LNCAP (cell line): ENCODE measurements at regions not wholly inside any gene's neighbourhood (a gene's known extent, or its start where the extent isn't known, plus 50 kb on each side); places are given as distances from the start of the nearest gene placed in this dataset.

Experiments
- TF ChIP-seq, protein P1 (sequence below): fragments of 450-650 bp; IDR thresholded peaks from 2 replicates; pipeline ENCODE4 v1.5.1; 2017; ENCODE audit warnings: mild to moderate bottlenecking

DNA sequence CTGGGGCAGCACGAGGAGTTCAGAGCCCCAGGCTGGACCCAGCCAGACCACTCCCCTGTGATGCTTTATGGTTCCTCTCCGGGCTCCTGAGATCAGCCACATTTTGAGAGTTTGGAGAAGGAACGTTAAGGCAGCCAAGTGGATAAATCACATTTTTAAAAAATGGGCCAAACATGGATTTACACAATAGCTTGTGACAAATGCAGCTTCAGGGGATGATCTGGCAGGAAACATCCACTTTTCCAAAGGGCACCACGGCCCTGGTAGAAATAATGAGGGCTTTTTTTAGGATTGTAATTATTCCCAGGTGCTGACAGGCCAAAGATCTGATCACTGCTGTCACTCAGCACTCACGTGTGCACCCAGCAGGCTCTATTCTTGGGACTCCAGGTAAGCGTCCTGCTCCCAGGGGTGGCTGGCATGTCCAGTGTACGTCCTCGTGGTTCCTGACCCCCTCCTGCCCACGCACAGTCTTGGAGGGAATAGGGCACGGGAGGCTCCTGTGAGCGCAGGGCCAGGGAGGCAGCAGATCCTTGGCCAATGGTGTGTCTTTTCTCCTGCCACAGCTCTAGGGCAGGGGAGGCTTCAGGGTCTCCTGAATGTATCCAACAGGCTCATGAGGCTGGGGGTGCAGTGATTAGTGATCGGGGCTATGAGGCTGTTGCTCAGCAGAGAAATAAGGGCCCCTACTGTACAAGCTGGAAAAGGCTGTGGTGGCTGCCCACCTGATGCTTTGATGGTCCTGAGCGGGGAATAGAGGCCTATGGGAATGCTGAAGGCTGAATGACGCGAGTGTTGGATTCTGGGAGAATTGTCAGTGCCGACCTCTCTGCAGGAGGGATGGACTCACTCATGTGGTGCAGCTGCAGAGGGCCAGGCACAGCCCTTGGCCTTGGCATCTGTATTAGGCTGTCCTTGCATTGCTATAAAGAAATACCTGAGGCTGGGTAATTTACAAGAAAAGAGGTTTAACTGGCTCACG lies 415.7 kb downstream of the PTPRU start:
- TF ChIP-seq, protein P1, sequence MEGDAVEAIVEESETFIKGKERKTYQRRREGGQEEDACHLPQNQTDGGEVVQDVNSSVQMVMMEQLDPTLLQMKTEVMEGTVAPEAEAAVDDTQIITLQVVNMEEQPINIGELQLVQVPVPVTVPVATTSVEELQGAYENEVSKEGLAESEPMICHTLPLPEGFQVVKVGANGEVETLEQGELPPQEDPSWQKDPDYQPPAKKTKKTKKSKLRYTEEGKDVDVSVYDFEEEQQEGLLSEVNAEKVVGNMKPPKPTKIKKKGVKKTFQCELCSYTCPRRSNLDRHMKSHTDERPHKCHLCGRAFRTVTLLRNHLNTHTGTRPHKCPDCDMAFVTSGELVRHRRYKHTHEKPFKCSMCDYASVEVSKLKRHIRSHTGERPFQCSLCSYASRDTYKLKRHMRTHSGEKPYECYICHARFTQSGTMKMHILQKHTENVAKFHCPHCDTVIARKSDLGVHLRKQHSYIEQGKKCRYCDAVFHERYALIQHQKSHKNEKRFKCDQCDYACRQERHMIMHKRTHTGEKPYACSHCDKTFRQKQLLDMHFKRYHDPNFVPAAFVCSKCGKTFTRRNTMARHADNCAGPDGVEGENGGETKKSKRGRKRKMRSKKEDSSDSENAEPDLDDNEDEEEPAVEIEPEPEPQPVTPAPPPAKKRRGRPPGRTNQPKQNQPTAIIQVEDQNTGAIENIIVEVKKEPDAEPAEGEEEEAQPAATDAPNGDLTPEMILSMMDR: no peak

DNA sequence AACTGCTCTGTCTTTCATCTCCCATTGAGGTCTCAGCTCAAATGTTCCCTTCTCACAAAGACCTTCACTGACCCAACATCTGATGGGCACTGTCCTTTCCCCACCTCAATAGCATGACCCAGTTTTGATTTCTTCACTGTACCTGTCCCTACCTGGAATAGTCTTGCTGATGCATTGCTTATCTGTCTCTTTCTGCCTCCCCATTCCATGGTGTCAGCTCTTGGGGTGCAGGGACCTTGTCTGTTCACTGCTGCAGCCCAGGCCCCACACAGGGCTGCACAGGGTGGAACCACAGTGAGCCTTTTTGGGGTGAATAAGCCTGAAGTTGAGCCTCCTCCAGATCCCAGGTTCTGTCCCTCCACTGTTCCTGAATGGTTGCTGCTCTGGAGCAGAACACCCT lies 414.9 kb downstream of the PTPRU start:
- TF ChIP-seq, protein P1: no peak

DNA sequence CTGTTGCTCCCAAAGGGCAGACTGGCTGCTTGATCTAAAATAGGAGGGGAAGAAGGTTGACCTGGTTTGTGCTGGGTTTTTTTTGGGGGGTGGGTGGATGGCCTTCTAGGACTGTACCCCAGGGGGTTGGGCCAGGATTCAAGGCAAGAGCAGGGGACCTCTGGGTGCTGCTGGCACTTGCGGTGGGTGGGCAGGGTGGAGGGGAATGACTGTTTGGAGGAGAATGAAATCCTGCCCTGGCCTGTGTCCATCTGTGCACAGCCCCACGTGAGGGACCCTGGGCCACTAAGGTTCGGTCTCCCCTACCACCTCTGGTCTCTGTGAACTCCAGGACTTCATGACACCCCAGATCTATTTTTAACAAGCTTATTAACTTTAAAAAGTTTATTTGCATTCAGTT lies 414.2 kb downstream of the PTPRU start:
- TF ChIP-seq, protein P1: no peak

DNA sequence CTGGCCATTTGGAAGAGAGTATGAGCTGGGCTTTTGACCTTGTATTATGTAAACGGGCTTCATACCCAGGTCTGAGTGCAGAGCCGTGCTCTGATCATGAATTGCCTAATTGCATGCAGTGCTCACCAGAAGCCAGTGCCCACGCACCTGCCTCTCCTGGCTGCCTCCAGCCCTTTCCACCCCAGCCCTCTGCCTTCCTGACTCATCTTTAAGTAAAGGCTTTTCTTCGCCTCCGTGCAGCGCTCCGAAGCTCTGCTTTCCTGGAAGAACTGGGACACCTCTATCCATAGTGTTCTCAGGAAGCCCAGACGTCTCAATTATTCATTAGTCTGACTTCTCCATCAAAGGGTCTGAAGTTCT lies 413.7 kb downstream of the PTPRU start:
- TF ChIP-seq, protein P1: no peak

DNA sequence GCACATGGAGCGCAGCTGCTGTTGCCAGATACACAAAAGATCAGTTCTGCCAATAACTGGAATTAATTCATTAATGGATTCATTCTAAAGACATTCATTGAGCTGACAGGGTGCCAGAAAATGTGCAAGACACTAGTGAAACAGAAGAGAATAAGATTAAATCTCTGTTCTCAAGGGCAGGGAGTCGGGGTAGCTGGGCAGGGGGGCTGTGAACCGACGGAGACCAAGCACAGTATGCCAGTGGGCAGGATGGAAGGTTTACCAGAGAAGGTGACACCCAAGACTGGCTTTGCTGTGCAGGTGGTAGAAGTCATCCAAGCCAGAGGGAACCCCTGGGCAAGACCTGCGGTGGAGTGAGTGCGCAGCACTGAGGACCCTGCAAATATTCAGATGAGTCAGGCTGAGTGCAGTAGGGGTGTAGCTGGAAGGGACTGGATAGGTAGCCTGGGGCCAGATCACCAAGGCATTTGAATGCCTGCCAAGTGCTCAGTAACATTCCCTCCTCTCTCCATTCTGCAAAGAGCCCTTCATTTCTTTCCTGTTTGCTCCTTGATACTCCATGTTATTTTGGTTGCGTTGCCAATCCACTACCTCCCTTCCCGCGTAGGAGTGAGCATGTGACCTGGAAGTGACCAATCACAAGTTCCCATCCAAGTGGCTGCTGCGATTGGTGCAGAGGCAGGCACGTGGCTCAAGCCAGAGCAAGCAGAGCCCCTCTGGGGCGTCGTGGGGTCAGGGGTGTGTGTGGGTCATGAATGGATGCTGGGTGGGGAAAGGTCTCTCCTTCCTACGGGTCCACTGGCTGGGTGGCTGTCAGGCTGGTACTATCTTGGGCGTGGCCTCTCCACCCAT lies 413.1 kb downstream of the PTPRU start:
- TF ChIP-seq, protein P1: no peak

DNA sequence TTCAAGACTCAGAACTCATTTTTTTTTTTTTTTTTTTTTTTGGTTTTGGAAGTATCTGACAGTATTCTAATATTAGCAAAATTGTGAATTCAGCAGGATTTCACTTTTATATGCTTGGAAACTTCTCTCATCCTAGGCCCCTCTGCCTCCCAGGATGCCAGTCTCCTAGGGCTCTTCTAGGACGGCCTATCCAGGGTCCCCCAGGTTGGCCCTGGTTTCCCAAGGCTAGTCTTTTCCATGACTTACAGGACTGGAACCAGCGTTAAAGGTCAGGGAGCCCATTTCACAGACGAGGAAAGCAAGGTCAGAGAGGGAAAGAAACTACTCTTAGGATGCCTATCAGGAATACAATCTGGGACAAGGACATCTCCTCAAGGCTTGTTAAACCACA lies 412.5 kb downstream of the PTPRU start:
- TF ChIP-seq, protein P1: no peak

DNA sequence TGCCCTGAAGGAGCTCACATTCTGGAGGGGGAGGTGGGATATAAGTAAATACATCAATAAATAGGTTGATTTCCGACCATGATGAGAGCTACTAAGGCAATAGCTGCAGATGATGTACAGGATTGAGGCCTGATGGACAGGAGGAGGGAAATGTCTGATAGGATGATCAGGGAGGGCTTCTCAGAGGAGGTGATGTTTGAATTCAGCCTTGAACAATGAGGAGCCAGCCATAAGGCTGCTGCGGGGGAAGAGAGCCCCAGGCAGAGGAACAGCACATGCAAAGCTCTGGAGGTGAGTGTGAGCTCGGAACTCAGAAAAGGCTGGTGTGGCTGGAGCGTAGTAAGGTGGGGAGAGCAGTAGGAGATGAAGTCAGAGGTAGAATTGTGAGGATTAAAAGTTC lies 411.7 kb downstream of the PTPRU start:
- TF ChIP-seq, protein P1: no peak
